ENCODE measurements at regions not wholly inside any gene's neighbourhood (a gene's known extent, or its start where the extent isn't known, plus 50 kb on each side); places are given as distances from the start of the nearest gene placed in this dataset.

GRCh38 chr2:108133457-108133856, 106.3 kb upstream of the SULT1C3 start:
- TF ChIP-seq NFIC (IDR thresholded peaks at IDR 0.05), result no peak
- no peak for TF ChIP-seq RAD21 (IDR thresholded peaks at IDR 0.05; ENCODE audit: low read depth)
- TF ChIP-seq TEAD4 (IDR thresholded peaks at IDR 0.05), result no peak
- TF ChIP-seq REST (IDR thresholded peaks at IDR 0.05; ENCODE audit: low read depth), result no peak
- no peak for TF ChIP-seq ZBTB7A (IDR thresholded peaks at IDR 0.05; ENCODE audit: low read depth)
- no peak for TF ChIP-seq YY1 (IDR thresholded peaks at IDR 0.05; ENCODE audit: low read depth)

Data from Ishikawa (cell line).